H1 (cell line): ENCODE measurements at regions not wholly inside any gene's neighbourhood (a gene's known extent, or its start where the extent isn't known, plus 50 kb on each side); places are given as distances from the start of the nearest gene placed in this dataset.

ENCODE experiments used
- E2F6 ChIP-seq: IDR thresholded peaks from 2 replicates; pipeline ENCODE4 v1.6.1; 2012; ENCODE audit warnings: inconsistent platforms

DNA sequence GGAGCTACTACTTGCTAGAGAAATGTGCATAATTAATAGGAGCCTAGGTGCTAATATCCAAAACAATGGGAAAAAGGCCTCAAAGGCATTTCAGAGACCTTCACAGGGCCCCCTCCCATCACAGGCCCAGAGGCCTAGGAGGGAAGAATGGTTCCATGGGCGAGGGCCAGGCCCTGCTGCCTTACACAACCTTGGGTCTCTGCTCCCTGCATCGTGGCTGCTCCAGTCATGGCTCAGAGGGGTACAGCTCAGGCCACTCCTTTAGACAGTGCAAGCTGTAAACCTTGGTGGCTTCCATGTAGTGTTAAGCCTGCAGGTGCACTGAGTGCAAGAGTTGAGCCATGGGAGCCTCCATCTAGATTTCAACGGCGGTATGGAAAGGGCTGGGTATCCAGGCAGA is 429.2 kb downstream of the FIGN start (continued):
- no peak for TF ChIP-seq E2F6
